ENCODE measurements at regions not wholly inside any gene's neighbourhood (a gene's known extent, or its start where the extent isn't known, plus 50 kb on each side); places are given as distances from the start of the nearest gene placed in this dataset.

DNA sequence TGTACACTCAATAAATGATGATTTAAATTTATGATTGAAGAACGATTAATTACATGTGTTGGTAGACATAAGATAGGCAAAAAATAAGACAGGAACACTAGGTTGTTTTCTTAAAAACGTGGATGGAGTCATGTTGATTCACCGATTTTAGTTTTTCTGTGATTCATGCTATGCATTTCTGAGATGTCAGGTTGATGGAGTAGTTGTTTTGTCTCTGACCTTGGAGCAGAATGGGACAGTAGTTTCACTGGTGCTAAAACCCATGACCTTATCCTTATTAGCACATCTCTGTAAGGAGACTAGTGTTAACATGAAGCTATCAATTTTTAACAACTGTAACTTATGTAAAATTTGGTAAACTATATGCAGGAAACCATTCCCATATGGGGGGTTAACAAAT is 611.6 kb upstream of the FZD8 start:
- TF ChIP-seq, protein P1, sequence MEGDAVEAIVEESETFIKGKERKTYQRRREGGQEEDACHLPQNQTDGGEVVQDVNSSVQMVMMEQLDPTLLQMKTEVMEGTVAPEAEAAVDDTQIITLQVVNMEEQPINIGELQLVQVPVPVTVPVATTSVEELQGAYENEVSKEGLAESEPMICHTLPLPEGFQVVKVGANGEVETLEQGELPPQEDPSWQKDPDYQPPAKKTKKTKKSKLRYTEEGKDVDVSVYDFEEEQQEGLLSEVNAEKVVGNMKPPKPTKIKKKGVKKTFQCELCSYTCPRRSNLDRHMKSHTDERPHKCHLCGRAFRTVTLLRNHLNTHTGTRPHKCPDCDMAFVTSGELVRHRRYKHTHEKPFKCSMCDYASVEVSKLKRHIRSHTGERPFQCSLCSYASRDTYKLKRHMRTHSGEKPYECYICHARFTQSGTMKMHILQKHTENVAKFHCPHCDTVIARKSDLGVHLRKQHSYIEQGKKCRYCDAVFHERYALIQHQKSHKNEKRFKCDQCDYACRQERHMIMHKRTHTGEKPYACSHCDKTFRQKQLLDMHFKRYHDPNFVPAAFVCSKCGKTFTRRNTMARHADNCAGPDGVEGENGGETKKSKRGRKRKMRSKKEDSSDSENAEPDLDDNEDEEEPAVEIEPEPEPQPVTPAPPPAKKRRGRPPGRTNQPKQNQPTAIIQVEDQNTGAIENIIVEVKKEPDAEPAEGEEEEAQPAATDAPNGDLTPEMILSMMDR (IDR thresholded peaks at IDR 0.05) = no peak
- no peak for TF ChIP-seq POLR2A (IDR thresholded peaks at IDR 0.05)

Data from lower leg skin (tissue), 3 donors.